ENCODE measurements at regions not wholly inside any gene's neighbourhood (a gene's known extent, or its start where the extent isn't known, plus 50 kb on each side); places are given as distances from the start of the nearest gene placed in this dataset.

DNA sequence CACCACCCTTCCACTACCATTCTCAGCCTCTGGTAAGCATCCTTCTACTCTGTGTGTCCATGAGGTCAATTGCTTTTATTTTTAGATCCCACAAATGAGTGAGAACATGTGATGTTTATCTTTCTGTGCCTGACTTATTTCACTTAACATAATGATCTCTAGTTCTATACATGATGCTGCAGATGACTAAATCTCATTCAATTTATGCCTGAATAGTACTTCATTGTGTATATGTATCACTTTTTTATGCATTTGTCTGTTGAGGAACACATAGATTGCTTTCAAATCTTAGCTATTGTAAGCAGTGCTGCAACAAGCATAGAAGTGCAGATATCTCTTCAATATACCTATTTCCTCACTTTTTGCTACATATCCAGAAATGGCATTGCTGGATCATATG is 733.3 kb downstream of the SUCLG1 start:
- FAIRE-seq (no peak), DNase-seq (no peak), ATAC-seq (no peak)
- Histone ChIP-seq H3K27me3 (no peaks in the 10 kb centered on the region), H3K9me3 (no peaks in the 10 kb centered on the region), H3K4me1 (no peaks in the 10 kb centered on the region), H3K36me3 (no peaks in the 10 kb centered on the region), H3K4me3 (no peak overlapping the region), H3K27ac (no peak overlapping the region)
- intact Hi-C loops (cut with DNase I) = no loop called here
- TF ChIP-seq, protein P1, sequence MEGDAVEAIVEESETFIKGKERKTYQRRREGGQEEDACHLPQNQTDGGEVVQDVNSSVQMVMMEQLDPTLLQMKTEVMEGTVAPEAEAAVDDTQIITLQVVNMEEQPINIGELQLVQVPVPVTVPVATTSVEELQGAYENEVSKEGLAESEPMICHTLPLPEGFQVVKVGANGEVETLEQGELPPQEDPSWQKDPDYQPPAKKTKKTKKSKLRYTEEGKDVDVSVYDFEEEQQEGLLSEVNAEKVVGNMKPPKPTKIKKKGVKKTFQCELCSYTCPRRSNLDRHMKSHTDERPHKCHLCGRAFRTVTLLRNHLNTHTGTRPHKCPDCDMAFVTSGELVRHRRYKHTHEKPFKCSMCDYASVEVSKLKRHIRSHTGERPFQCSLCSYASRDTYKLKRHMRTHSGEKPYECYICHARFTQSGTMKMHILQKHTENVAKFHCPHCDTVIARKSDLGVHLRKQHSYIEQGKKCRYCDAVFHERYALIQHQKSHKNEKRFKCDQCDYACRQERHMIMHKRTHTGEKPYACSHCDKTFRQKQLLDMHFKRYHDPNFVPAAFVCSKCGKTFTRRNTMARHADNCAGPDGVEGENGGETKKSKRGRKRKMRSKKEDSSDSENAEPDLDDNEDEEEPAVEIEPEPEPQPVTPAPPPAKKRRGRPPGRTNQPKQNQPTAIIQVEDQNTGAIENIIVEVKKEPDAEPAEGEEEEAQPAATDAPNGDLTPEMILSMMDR (IDR thresholded peaks at IDR 0.05) = no peak

GRCh38 chr2:83705146-83705545 is 753.9 kb downstream of the SUCLG1 start:
- TF ChIP-seq, protein P1 (IDR thresholded peaks at IDR 0.05) = no peak

DNA sequence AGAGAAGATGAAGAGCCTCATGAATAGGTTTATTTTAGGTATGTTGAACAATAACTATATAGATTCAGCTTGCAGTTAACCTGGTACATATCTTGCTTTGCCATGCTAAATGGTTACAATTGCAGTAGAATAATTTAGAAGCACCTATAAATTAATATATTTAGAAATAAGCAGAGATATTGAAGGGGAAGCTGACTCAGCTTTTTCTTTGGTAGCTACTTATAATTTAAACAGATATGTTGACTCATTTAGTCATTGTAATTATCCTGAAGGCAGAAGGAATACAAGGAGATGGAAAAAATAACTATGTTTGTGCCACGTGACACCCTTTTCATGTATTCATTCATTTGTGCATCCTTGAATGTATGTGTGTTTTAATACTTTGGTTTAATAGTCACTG is 755.5 kb downstream of the SUCLG1 start:
- intact Hi-C loops (cut with DNase I) = no loop called here
- Histone ChIP-seq H3K9me3 (no peaks in the 10 kb centered on the region), H3K4me3 (no peak overlapping the region), H3K27ac (no peak overlapping the region), H3K36me3 (no peaks in the 10 kb centered on the region), H3K4me1 (no peaks in the 10 kb centered on the region), H3K27me3 (no peaks in the 10 kb centered on the region)
- no peak for ATAC-seq
- FAIRE-seq = no peak
- WGBS, 2 donors = 57 to 65% methylated on average over 1 of the region's 1 CpG
- TF ChIP-seq, protein P1 (IDR thresholded peaks at IDR 0.05) = no peak
- no peak for DNase-seq

More at GRCh38 chr2:83705146-83705545, 753.9 kb downstream of the SUCLG1 start:
- no peaks in the 10 kb centered on the region for H3K27me3 ChIP-seq
- FAIRE-seq (no peak), ATAC-seq (no peak), DNase-seq (no peak)
- no peak overlapping the region for H3K4me3 ChIP-seq
- no peaks in the 10 kb centered on the region for H3K36me3 ChIP-seq
- H3K9me3 ChIP-seq = no peaks in the 10 kb centered on the region
- 84 to 89% methylated on average over 1 of the region's 1 CpG for WGBS, 2 donors
- H3K4me1 ChIP-seq = no peaks in the 10 kb centered on the region
- H3K27ac ChIP-seq = no peak overlapping the region
- intact Hi-C loops (cut with DNase I) = no loop called here

GRCh38 chr2:83696838-83697237 is 762.2 kb downstream of the SUCLG1 start:
- Histone ChIP-seq H3K9me3 (no peaks in the 10 kb centered on the region), H3K27me3 (no peaks in the 10 kb centered on the region), H3K4me1 (no peaks in the 10 kb centered on the region), H3K36me3 (no peaks in the 10 kb centered on the region), H3K27ac (no peak overlapping the region), H3K4me3 (no peak overlapping the region)
- TF ChIP-seq, protein P1 (IDR thresholded peaks at IDR 0.05) = no peak
- no peak for DNase-seq
- intact Hi-C loops (cut with DNase I) = no loop called here
- ATAC-seq = no peak
- FAIRE-seq = no peak
- 43 to 58% methylated on average over 4 of the region's 4 CpGs for WGBS, 2 donors

DNA sequence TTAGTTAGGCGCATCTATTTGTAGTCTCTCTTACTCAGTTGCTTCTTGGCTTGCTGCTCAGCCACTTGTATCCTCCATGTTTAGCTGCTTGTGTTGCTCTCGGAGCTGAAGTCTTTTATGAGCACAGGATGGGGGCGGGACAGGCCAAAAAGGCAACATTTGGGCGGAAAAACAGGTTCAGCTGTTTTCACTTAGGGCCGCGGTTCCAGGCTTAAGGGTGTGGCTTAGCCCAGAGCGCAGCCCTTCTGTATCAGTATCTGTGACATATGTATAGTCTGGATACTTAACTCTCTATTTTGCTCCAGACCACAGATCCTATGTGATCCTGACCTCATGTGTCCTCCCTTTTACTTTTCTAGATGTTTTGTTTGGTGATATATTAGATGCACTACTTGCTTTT is 763.5 kb downstream of the SUCLG1 start:
- no peaks in the 10 kb centered on the region for H3K4me1 ChIP-seq
- ATAC-seq (no peak), FAIRE-seq (no peak), DNase-seq (peak in 1 of 6 donors; percentile 5)
- WGBS, 2 donors = 79 to 92% methylated on average over 7 of the region's 7 CpGs
- intact Hi-C loops (cut with DNase I) = no loop called here
- no peak overlapping the region for H3K27ac ChIP-seq
- H3K36me3 ChIP-seq = no peaks in the 10 kb centered on the region
- no peaks in the 10 kb centered on the region for H3K9me3 ChIP-seq
- TF ChIP-seq, protein P1 (IDR thresholded peaks at IDR 0.05) = no peak
- H3K4me3 ChIP-seq = no peak overlapping the region
- H3K27me3 ChIP-seq = no peaks in the 10 kb centered on the region

Measured in pancreas (tissue), 10 donors.